HG03575 (cell line): ENCODE measurements at regions not wholly inside any gene's neighbourhood (a gene's known extent, or its start where the extent isn't known, plus 50 kb on each side); places are given as distances from the start of the nearest gene placed in this dataset.
"Not testable (repeated sequence)": the region's sequence is repeated elsewhere in the genome, so short reads cannot be mapped to it uniquely, and the experiment has no call there.

Source experiments
- ATAC-seq: cut with Tn5 transposase; IDR thresholded peaks from one replicate; pipeline ENCODE4 v1.9.1; 2021; ENCODE audit not compliant: unreplicated experiment, insufficient number of reproducible peaks, low FRiP score; ENCODE audit errors: extremely low read depth

DNA sequence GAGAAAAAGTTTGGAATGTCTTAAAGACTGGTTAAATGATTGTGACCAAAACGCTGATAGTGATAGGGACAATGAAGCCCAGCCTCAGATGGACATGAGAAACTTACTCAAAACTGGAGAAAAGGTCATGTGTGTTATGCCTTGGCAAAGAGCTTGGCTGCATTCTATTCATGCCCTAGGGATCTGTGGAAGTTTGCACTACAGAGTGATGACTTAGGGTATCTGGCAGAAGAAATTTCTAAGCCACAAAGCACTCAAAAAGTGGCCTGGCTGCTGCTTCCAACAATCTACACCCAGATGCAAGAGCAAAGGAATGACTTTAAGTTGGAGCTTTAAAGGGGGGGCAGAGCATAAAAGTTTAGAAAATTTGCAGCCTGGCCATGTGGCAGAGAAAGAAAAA, 521.3 kb downstream of the UQCRFS1 start:
- no peak for ATAC-seq

DNA sequence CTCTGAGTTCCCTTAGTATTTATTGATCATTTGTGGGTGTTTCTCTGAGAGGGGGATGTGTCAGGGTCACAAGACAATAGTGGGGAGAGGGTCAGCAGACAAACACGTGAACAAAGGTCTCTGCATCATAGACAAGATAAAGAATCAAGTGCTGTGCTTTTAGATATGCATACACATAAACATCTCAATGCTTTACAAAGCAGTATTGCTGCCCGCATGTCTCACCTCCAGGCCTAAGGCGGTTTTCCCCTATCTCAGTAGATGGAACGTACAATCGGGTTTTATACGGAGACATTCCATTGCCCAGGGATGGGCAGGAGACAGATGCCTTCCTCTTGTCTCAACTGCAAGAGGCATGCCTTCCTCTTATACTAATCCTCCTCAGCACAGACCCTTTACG, 523.5 kb downstream of the UQCRFS1 start:
- ATAC-seq: not testable (repeated sequence)

DNA sequence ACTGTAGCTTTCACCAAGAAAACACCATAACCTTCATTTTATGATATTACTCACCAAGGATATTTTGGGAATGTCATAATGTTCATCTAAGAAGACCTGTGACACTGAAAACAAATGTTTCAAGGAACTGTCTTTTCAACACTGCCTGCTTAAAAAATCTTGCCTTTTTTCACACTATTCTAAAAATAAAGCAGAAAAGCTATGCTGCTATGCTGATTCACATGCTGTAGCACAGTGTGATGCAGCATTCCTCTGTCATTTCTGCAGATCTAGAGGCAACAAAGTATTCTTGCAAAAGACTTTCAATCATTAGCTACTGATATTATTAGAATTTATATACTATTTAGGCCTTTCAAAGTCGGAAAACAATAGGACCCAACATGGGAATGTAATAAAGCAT, 525.7 kb downstream of the UQCRFS1 start:
- no peak for ATAC-seq

DNA sequence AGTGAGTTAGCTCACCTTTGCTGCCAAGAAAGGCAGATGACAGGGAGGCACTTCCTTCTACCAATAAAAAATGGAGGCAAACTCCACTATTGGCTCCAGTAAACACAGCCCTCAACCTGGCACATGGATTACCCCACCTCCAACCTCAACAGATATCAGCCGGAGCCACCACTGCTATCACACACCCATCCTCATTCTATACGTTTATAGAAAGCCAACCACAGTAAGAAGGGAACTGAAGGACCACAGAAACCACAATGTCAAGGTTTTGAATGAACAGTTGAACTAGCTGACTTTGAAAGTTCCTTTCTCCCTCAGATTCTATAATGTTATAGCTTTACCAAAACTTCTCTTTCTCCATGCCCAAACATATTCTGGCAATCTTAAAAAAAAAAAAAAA, 526.2 kb downstream of the UQCRFS1 start:
- no peak for ATAC-seq

DNA sequence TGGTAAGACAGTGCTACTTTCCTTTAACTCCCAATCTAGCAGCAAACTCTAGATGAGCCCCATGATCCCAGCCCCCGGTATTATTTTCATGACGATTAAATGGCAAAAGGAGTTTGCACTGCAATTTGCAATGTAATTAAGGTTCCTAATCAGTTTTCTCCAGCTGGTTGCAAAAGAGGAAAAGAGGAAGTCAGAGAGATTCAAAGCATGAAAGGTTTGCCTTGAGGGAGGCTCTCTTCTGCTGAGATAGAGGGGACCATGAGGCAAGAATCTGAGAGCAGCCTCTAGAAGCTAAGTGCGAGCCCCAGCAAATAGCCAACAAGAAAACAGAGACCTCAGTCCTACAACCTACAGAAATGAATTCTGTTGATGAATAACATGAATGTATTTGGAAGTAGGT, 527.1 kb downstream of the UQCRFS1 start:
- no peak for ATAC-seq

DNA sequence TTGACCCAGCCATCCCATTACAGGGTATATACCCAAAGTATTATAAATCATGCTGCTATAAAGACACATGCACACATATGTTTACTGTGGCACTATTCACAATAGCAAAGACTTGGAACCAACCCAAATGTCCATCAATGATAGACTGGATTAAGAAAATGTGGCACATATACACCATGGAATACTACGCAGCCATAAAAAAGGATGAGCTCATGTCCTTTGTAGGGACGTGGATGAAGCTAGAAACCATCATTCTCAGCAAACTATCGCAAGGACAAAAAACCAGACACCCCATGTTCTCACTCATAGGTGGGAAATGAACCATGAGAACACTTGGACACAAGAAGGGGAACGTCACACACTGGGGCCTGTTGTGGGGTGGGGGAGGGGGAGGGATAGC, 527.9 kb downstream of the UQCRFS1 start:
- ATAC-seq: not testable (repeated sequence)

DNA sequence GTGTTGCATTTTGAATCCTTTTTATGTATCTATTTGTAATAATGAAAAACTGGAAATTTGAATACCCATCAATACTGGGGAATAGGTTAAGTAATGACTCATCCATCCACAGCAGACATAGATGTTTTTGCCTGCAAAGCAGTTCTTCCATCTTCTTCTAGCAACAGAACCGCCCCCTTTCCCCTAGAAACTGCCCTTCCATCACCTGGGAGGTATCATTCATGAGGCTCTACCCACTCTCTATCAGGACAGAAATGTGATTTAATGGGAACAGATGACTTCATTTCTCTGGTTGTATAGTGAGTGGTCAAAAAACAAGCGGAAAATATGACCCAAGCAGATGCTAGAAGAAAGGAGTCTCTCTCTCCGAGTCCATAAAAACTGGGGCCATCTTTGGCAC, 532.8 kb downstream of the UQCRFS1 start:
- no peak for ATAC-seq

DNA sequence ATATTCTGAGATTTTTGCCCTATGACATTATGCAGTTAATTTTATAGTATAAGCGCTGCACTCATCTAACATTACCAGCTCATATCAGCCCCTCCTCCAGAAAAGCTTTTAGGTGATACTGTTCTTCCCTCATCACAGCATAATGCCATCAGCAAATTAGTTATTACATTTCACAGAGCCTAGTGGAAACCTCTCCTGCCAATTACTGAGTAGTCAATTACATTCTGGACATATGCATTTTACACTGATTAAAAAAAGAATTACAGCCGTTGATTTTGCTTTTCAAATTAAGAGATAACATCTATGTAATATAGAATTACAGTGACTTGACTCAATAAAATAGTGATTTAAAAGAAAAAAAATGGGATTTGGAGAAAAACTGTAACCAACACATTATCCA, 542.1 kb downstream of the UQCRFS1 start:
- ATAC-seq: no peak

DNA sequence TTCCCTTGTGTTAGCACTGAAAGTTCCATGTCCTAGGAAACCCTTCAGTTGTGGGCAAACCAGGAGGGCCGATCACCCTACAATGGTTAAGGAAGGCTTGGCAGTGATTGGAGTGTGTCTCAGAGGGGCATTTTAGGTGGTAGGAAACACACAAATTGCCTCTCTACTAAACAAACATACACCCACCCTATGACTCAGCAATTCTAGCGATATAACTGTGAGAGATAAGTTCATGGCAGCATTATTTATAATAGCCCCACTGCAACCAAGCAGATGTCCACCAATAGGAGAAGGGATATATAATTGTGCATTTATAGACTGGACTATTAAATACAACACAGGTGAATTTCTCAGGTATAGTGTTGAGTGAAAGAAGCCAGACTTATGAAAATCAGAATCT, 543.1 kb downstream of the UQCRFS1 start:
- no peak for ATAC-seq

DNA sequence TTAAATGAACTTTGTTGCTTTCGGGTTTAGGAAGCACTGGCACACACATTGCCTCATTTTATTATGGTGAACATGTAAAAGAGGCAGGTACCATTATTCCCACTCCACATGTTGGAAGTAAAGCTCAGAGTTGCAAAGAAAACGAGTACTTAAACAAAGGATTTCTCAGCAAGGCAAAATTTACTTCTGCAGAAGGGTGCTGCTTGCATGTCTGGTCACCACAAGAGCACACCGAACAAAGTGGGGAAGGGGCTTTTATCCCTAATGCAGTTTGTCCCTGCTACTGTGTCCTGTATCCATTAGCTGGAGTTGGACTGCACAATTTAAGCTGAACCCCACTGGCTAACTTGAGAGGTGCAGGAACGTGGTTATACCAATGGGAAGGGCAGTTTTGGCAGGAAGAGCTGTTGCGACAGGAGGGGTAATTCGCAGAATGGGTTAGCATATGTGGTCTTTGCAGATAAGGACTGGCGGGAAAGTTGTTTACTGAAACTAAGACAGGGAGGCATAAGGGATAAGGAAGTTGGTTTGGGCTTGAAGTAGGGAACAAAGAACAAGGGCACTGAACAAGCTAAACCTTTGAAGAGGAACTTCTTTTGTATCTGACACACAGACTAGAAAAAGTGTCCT, 545.5 kb downstream of the UQCRFS1 start:
- ATAC-seq: no peak

DNA sequence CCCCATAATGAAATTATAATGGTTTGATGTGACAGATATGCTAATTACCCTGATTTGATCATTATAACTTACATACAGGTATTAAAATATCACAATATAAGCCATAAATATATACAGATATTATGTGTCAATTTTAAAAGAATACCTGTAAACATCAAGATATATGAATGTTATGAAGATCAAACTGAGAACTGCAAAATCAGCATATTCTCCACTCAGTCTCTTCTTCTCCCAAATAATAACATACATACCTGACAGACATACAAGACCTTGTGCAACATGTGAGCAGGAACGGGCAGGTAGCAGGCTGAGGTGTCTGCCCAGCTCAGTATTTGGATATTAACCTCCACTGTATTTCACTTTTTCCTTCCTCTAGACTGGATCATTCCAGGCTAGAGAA, 547.2 kb downstream of the UQCRFS1 start:
- no peak for ATAC-seq

DNA sequence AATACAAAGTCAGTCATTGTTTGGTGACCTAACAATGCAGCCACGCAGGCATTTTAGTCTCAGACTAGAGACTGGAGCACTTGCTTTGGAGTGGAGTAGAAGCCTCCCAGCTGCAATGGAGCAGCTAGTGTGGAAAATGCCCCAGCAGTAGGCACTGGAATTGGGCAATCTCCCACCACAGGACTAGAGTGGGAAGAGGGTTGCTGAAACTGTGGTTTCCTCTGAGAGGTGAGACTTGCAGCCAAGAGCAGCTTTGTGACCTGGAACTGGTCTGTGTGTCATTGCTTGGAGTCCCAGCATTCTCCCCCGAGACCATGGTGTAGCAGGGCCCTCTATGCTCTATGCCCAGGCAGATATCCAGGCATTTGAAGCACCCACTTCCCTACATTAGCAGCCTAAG, 556.3 kb downstream of the UQCRFS1 start:
- no peak for ATAC-seq

DNA sequence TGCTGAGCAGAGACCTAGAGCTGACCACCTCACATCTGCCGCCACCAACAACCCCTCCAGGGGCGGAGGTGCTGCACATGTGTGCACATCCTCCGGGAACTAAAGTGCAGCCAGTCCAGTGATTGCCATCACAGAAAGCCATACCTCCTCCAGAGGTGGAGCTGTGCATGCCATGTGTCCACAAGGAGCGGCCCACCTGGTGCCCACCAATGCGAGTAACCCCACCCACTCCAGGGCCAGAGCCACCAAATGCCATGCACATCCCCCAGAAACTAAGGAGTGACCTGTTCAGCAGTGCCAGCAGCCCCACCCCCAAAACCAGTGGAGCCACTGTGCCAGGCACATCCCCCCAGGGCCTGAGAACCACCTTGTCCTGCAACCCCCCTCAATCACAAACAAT, 557.9 kb downstream of the UQCRFS1 start:
- no peak for ATAC-seq

DNA sequence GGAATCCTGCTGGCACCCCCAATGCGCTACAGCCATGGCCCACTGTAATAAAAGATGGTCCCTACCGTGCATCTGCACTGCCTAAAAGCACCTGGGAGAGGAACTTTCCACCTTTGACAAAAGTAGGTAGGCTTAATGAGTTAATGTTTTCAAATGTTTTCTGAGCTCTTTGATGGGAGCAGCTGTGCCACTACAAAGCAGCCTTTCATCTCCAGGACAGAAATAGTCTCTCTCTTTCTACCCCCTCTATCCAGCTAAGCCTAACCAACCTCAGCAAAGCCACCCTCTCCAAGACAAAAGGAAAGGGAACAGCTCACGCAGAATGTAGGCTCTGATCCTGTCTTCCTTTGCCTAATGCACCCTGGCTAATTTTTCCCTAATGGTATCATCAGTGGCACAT, 560.2 kb downstream of the UQCRFS1 start:
- ATAC-seq: no peak

DNA sequence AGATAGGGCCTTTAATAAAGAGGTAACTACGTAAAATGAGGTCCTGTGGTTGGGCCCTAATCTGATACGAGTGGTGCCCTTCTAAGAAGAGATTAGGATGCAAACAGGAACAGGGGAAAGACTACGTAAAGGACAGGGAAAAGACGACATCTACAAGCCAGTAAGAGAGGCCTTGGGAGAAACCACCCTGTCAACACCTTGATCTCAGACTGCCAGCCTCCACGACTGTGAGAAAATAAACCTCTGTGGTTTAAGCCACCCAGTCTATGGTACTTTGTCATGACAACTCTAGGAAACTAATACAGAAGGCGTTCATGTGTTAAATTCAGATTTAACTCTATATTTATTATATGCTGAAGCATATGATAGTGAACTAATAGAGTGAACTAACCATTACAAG, 566.3 kb downstream of the UQCRFS1 start:
- no peak for ATAC-seq

DNA sequence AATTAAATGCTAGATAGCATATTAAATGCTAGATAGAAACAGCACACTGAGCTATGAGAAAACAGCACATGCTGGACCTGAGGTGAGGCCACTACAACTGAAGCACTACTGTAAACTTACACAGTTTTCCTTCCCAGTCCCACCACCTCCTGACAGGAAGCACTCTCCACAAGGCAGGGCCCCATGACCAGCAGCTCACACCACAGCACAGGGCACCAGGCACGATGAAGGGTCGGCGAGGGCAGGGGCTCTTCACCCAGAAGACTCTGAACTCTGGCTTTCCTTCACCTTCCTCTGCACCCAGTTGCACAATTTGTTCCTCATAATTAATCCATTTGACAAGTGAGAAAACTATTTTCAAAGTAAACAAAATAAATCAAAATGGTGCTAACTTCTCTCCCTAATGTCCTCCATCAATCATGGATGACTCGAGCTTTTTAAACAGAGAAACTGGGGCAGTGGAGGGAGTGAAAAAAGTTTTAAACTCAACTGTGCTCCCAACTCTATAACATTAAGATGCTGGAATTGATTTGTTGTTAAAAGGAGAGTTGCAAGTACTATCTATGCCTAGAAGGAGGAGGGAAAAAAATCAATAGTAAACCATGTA, 568.7 kb downstream of the UQCRFS1 start:
- no peak for ATAC-seq

DNA sequence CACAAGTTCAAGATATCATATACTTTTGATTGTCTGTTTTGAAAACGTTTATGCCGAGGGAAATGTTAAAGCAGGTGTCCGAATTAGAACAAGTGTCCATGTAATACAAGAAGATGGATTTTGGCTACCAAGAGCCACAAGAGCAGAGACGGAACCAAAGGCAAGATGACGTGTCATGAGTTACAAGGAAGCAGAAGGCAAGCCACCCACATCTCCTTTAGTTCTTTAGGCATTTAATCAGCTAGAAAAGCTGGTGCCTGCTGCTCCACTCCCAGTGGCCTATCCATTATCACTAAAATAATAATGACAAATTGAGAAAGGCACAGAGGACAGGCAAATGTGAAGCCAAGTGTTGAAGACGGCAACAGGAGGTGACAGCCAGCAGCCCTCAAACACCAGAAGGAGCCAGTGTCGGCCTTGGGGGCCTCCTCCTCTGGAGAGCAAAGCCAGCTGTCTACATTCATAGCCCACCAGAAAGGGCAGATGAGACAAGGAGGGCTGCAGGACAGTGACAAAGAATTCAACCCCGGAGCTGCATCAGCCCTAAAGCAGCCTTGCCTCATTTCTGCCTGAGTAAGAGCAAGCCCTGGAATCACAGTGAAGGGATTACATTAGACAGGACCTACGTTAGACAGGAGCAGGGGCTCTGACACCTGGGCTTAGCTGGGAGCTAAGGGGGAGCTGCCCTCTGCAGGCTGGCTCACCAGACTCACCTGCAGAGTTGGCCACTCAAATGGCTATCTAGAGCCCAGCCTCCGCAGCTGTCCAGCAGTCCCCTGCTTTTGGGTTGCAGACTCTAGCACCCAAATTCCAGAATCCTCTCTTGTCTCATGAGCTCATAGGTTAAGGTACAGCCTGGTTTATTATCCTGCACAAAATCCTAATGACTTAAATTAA, 569.9 kb downstream of the UQCRFS1 start:
- no peak for ATAC-seq

DNA sequence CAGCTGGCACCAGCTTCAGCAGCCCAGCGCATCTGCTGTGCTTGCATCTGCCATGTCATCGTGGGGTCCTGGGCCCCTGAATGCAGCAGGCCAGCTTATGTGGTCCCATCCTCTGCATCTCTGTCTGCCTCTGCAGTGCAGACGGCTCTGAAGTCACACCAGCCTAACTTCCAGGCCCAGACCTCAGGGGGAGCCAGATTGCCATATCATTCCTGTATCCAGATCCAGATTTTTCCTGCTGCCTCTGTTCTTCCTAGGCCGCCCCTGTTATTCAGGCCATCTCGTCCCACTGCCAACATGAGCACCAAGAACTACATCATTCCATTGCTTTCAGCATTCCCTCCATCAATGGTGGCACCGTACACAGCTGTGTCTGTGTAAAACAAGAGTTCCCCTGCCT, 571.6 kb downstream of the UQCRFS1 start:
- no peak for ATAC-seq

DNA sequence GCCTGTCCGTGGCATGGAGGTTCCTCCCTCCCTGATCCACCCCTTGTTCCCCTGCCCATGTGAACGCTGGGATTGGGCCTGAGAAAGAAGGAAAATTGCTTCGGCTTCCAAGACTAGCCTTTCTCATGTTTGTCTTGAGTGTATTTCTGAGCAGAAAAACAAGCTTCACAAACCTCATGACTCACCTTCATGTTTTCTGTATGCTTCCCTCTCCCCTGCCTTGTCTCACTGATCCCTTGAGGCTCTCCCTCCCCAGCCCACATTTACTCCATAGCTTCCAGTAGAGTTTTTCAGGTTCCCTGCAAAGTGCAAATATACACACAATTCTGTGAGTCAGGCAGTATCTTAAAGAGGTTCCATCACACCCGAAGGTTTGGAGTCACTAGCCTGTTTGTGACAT, 572.4 kb downstream of the UQCRFS1 start:
- no peak for ATAC-seq

DNA sequence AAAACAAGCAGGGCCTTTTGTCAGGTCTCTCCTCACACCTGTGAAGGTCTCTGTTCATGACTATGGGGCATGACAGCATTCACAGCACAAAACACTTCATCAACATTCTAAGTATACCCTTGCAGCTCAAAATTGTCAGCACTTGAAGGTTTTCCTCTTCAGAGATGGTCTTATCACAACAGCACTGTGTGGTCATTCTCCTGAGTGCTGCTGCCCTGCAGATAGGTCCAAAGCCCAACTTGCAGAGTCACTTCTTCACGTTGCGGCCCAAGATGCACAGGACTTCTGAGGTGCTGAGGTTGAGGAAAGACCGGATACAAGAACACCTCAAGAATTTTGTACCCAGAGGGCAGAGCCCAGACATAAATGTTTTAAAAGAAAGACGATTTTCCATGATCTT, 574.5 kb downstream of the UQCRFS1 start:
- ATAC-seq: no peak
